Psoas muscle (tissue), 7 donors: ENCODE measurements at regions not wholly inside any gene's neighbourhood (a gene's known extent, or its start where the extent isn't known, plus 50 kb on each side); places are given as distances from the start of the nearest gene placed in this dataset.

Experiments used
- ATAC-seq, 4 donors: fragments of 200-7000 bp; cut with Tn5 transposase; one replicate each; pipeline ENCODE4 v1.9.1; 2020; ENCODE audit warnings: moderate library complexity in 3 of 4, mild to moderate bottlenecking in 2 of 4
- DNase-seq, 2 donors: peaks; one replicate each; pipeline ENCODE4 v3.0.0-alpha.2; 2020
- H3K27ac ChIP-seq: fragments of 200-600 bp; one replicate; pipeline ENCODE4 v1.8.0; 2022
- H3K27me3 ChIP-seq, 3 donors: fragments of 200-600 bp in 1 of 3; one replicate each; pipeline versions ENCODE4 v1.6.1 to v1.8.0; 2013 to 2022; ENCODE audit warnings: low read length in 2 of 3, mild to moderate bottlenecking in 2 of 3, moderate library complexity in 1 of 3; ENCODE audit not compliant: insufficient read depth in 3 of 3
- H3K36me3 ChIP-seq, 2 donors: fragments of 200-600 bp in 1 of 2; one replicate each; pipeline versions ENCODE4 v1.6.1 to v1.8.0; 2013 to 2022; ENCODE audit warnings: low read depth in 1 of 2, mild to moderate bottlenecking in 1 of 2, moderate library complexity in 1 of 2; ENCODE audit not compliant: insufficient read depth in 1 of 2
- H3K4me1 ChIP-seq: fragments of 200-600 bp; one replicate; pipeline ENCODE4 v1.8.0; 2022
- H3K4me3 ChIP-seq: fragments of 200-600 bp; one replicate; pipeline ENCODE4 v1.8.0; 2022; ENCODE audit warnings: mild to moderate bottlenecking
- H3K9me3 ChIP-seq: fragments of 200-600 bp; one replicate; pipeline ENCODE4 v1.8.0; 2022
- CTCF ChIP-seq: fragments of 200-600 bp; IDR thresholded peaks from one replicate; pipeline ENCODE4 v1.8.0; 2022; ENCODE audit warnings: antibody characterized with exemption
- WGBS, 3 donors: extraction: QIAGEN DNeasy Blood & Tissue Kit; methylation state at CpG; one replicate each; pipeline versions ENCODE4 v1.1.6 to v1.1.7; 2013; 5-methylcytosine and 5-hydroxymethylcytosine counted together
- intact Hi-C, 2 donors: fragments of 100-400 bp; cut with DNase I; formaldehyde crosslinking; loops; one replicate each; pipeline versions ENCODE4 v1.11.0 to v1.14.2; 2022
- donor health status: healthy with polysubstance abuse.
- donor health status: DM: no; HTN: no; CAD: no; lungs with moderate emphysema.
- donor health status: Bipolar disorder and iron deficiency.
- donor health status: healthy.
- donor health status: DM: yes; HTN: yes; CAD: no.
- donor health status: DM: no; HTN: no; CAD: no.
- donor health status: DM: yes; HTN: yes; CAD: no.

GRCh38 chr12:23455283-23455682 lies 494.2 kb downstream of the SOX5 start:
- WGBS, 3 donors: 76 to 81% (median 79%) methylated on average over 2 of the region's 2 CpGs

GRCh38 chr12:23458640-23459039 lies 490.8 kb downstream of the SOX5 start:
- TF ChIP-seq CTCF: no peak
- DNase-seq (no peak), ATAC-seq (no peak)
- no peaks in the 10 kb centered on the region for H3K27me3 ChIP-seq
- no peak overlapping the region for H3K4me3 ChIP-seq
- intact Hi-C loops: no loop called here
- no peaks in the 10 kb centered on the region for H3K4me1 ChIP-seq
- WGBS, 3 donors: 87 to 95% (median 94%) methylated on average over 2 of the region's 2 CpGs
- no peak overlapping the region for H3K27ac ChIP-seq
- H3K36me3 ChIP-seq: no peaks in the 10 kb centered on the region
- peaks cover 7% of the 10 kb centered on the region for H3K9me3 ChIP-seq

More at GRCh38 chr12:23455283-23455682, 494.2 kb downstream of the SOX5 start:
- Histone ChIP-seq H3K4me1 (no peaks in the 10 kb centered on the region), H3K27me3 (no peaks in the 10 kb centered on the region), H3K27ac (no peak overlapping the region), H3K36me3 (no peaks in the 10 kb centered on the region), H3K4me3 (no peak overlapping the region), H3K9me3 (no peaks in the 10 kb centered on the region)
- no peak for TF ChIP-seq CTCF
- DNase-seq (no peak), ATAC-seq (no peak)
- intact Hi-C loops: no loop called here

DNA sequence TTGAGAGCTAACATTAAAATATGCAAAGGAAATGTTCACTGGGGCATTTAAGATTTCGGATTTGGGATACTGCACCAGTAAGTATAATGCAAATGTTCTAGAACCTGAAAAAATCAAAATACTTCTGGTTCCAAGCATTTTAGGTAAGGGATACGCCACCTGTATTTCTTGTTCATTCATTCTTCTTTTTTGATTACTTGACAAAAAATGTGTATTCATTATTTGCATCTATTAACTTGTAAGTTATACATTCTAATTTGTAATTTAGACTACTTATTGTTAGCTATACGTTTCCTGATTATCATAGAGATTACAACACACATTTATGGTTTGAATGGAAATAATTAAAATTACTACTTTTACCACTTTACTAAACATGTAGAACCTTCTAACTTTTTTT lies 486.9 kb downstream of the SOX5 start:
- H3K27me3 ChIP-seq: no peaks in the 10 kb centered on the region
- H3K4me1 ChIP-seq: no peaks in the 10 kb centered on the region
- intact Hi-C loops: no loop called here
- ATAC-seq (no peak), DNase-seq (no peak)
- H3K27ac ChIP-seq: no peak overlapping the region
- no peak for TF ChIP-seq CTCF
- H3K36me3 ChIP-seq: no peaks in the 10 kb centered on the region
- peaks cover 7% of the 10 kb centered on the region for H3K9me3 ChIP-seq
- H3K4me3 ChIP-seq: no peak overlapping the region
- WGBS, 3 donors: 51 to 76% (median 56%) methylated on average over 3 of the region's 3 CpGs

DNA sequence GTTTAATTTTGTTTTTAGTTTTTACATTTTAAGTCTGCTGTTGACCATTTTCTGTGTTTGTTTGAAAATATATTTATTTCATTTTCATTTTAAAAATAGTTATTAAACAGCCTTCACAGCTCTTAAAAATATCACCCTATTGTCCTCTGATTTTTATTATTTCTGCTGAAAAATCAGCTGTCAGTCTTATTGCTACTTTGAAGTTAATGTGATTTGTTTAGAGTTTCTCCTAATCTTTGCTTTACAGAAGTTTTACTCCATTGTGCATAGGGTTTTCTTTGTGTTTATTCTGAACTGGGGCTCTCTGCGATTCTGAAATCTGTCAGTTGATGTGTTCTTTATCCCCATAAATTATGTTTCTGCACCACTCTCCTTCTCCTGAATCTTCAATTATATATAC lies 486.3 kb downstream of the SOX5 start:
- no peak overlapping the region for H3K27ac ChIP-seq
- no peak for ATAC-seq
- intact Hi-C loops: no loop called here
- H3K36me3 ChIP-seq: no peaks in the 10 kb centered on the region
- H3K4me3 ChIP-seq: no peak overlapping the region
- no peak for TF ChIP-seq CTCF
- no peaks in the 10 kb centered on the region for H3K27me3 ChIP-seq
- no peak for DNase-seq
- H3K9me3 ChIP-seq: peaks cover 7% of the 10 kb centered on the region
- H3K4me1 ChIP-seq: no peaks in the 10 kb centered on the region
- 94 to 100% (median 100%) methylated on average over 1 of the region's 1 CpG for WGBS, 3 donors

GRCh38 chr12:23464241-23464812 lies 485.1 kb downstream of the SOX5 start:
- Histone ChIP-seq H3K9me3 (peaks cover 12% of the 10 kb centered on the region), H3K4me1 (no peaks in the 10 kb centered on the region), H3K27me3 (no peaks in the 10 kb centered on the region), H3K36me3 (no peaks in the 10 kb centered on the region), H3K4me3 (no peak overlapping the region), H3K27ac (no peak overlapping the region)
- no peak for TF ChIP-seq CTCF
- ATAC-seq (no peak), DNase-seq (no peak)
- WGBS, 3 donors: 85 to 90% (median 86%) methylated on average over 4 of the region's 4 CpGs
- intact Hi-C loops: no loop called here
